ENCODE measurements at regions not wholly inside any gene's neighbourhood (a gene's known extent, or its start where the extent isn't known, plus 50 kb on each side); places are given as distances from the start of the nearest gene placed in this dataset.

DNA sequence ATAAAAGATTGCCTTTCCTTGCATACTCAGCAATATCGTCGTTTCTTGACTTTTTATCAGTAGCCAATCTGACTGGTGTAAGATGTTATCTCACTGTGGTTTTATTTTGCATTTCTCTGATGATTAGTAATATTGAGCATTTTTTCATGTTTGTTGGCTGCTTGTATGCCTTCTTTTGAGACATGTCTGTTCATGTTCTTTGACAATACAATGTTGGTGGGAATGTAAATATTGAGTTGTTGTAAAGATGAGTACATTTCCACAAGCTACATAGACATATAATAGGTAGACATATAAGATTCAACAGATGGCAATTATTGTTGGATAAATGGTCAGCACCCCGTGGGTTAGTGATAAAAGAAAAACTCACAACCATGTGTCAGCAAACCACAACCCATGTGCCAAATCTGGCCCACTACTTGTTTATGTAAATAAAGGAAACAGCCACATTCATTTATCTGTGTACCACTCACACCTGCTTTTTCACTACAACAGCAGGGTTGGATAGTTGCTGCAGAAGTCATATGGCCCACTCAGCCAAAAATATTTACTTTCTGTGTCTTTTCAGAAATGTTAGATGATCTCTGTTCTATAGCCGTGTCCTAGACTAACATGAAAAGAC lies 153.1 kb upstream of the VCX start:
- in situ Hi-C loops (cut with MboI; ENCODE audit: low sequenced_read_pairs, unreplicated experiment), result no loop called here
- no peak for DNase-seq (ENCODE audit: low spot score)

DNA sequence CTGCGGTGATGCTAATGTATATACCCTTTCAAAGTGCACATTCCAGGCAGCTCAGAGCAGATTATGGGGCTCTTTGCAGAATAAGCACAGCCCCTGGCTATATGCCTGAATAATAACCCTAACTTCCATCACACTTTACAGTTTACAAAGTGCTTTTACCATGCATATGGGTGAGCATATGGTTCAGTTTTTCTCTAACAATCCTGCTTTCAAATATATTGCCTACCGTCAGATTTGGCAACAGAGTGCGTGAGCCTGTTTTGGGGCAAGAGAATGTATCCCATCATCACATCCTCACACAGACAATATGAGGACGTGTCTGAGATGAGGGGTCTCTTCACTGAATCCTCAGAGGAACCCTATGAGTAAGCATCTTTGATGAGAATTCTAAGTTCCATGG lies 162.8 kb upstream of the VCX start:
- TF ChIP-seq, protein P1, sequence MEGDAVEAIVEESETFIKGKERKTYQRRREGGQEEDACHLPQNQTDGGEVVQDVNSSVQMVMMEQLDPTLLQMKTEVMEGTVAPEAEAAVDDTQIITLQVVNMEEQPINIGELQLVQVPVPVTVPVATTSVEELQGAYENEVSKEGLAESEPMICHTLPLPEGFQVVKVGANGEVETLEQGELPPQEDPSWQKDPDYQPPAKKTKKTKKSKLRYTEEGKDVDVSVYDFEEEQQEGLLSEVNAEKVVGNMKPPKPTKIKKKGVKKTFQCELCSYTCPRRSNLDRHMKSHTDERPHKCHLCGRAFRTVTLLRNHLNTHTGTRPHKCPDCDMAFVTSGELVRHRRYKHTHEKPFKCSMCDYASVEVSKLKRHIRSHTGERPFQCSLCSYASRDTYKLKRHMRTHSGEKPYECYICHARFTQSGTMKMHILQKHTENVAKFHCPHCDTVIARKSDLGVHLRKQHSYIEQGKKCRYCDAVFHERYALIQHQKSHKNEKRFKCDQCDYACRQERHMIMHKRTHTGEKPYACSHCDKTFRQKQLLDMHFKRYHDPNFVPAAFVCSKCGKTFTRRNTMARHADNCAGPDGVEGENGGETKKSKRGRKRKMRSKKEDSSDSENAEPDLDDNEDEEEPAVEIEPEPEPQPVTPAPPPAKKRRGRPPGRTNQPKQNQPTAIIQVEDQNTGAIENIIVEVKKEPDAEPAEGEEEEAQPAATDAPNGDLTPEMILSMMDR (IDR thresholded peaks at IDR 0.05; ENCODE audit: borderline replicate concordance, control extremely low read depth, extremely low read depth, insufficient read depth, missing control alignments), result no peak
- DNase-seq (ENCODE audit: low spot score), result no peak
- in situ Hi-C loops (cut with MboI; ENCODE audit: low sequenced_read_pairs, unreplicated experiment), result no loop called here

More for the DNA sequence above, 153.1 kb upstream of the VCX start:
- TF ChIP-seq, protein P1 (IDR thresholded peaks at IDR 0.05; ENCODE audit: borderline replicate concordance, control extremely low read depth, extremely low read depth, insufficient read depth, missing control alignments), result no peak

DNA sequence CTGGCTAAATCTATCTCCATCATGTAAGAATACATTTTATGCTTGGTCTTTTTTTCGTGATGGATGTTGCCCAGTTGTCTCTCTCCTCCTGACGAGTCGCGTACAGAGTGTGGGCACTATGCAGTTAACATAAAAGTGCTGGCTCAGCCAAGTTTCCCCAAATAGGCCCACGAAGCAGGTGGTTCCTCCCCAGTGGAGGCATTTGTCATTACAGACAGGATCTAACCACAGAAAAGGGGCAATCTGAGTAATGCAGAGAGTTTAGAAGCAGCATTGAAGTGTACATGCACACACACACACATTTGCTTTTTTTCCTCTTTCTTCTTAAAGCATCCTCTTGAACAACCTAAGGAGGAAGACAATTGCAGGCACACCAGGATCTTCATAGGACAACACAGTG lies 188.7 kb upstream of the VCX start:
- DNase-seq (ENCODE audit: low spot score), result no peak
- TF ChIP-seq, protein P1 (IDR thresholded peaks at IDR 0.05; ENCODE audit: borderline replicate concordance, control extremely low read depth, extremely low read depth, insufficient read depth, missing control alignments), result no peak
- in situ Hi-C loops (cut with MboI; ENCODE audit: low sequenced_read_pairs, unreplicated experiment), result no loop called here

DNA sequence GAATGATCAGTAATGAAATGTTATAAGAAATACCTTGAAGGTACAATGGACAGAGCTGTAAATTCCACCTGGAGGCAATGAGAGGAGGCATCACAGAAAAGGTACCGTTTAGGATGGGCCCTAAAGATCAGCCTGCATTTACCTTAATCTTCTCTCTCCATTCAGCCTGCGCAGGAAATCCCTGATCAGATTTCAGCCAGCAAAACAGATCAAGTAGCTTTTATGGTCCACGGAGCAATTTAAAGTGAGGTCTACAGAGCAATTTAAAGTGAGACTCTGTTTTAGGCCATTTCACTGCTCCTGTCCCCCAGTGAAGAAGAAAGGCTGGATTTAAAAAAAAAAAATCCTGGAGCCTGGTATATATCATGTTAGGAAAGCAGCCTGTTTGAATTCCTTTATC lies 195.1 kb upstream of the VCX start:
- no peak for DNase-seq (ENCODE audit: low spot score)
- in situ Hi-C loops (cut with MboI; ENCODE audit: low sequenced_read_pairs, unreplicated experiment), result no loop called here
- TF ChIP-seq, protein P1 (IDR thresholded peaks at IDR 0.05; ENCODE audit: borderline replicate concordance, control extremely low read depth, extremely low read depth, insufficient read depth, missing control alignments), result no peak

DNA sequence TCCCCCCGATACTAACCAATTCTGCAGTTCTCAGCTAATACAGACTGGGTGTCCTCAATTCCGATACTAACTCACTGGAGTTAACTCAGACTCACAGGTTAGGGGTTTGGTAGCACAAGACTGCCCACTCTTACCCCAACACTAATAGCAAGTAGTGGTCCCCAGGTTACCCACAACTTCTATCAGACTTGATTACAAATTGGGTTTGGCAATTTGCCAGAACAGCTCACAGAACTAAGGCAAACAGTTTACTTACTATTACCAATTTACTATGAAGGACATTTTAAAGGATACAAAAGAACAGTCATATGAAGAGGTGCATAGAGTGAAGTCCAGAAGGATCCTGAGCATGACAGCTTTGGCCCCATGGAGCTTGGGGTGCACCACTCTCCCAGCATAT lies 201.8 kb upstream of the VCX start:
- in situ Hi-C loops (cut with MboI; ENCODE audit: low sequenced_read_pairs, unreplicated experiment), result no loop called here
- no peak for DNase-seq (ENCODE audit: low spot score)
- TF ChIP-seq, protein P1 (IDR thresholded peaks at IDR 0.05; ENCODE audit: borderline replicate concordance, control extremely low read depth, extremely low read depth, insufficient read depth, missing control alignments), result no peak

DNA sequence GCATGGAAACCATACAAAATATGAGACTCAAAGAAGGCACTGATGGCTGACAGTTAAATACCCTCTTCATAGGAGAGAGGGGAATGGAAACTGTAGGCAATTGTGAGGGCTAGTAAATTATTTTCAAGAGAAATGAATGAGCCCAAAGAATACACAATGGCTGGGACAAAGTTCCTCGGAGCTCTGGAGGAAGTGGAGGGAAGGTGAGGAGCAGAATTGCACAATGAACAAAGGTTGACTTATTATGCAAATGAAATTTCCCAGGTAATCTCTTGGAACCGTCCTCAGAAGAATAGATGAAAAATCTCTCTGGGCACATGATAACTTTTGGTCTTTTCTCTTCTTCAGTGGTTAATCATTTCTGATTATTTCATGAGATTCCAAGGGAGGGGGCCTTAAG lies 202.6 kb upstream of the VCX start:
- no peak for DNase-seq (ENCODE audit: low spot score)
- in situ Hi-C loops (cut with MboI; ENCODE audit: low sequenced_read_pairs, unreplicated experiment), result no loop called here
- TF ChIP-seq, protein P1 (IDR thresholded peaks at IDR 0.05; ENCODE audit: borderline replicate concordance, control extremely low read depth, extremely low read depth, insufficient read depth, missing control alignments), result no peak

All from GM13976 (cell line).